ENCODE measurements at regions not wholly inside any gene's neighbourhood (a gene's known extent, or its start where the extent isn't known, plus 50 kb on each side); places are given as distances from the start of the nearest gene placed in this dataset.

- DNase-seq (ENCODE audit: low read depth), result no peak
Measured at GRCh38 chr9:27750566-27750965, 177.3 kb upstream of the C9orf72 start.

DNA sequence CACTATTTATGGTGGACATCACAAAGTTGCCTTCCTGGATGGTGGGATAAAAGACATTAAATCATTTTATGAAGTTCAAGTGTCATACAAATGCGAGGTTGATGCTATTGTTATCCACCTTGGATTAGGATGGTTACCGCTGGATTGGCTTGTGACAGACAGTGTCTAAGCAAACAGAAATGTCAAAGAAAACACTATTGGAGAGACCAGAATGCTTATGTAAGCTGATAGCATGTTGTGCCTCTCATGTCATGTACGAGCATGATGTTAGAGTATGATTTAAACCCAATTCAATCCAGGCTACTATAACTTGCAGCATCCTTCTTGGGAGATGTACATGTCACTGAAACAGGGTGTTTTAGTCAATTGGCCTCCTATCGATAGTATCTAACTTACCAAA, 178.8 kb upstream of the C9orf72 start:
- no peak for DNase-seq (ENCODE audit: low read depth)

- no peak for DNase-seq (ENCODE audit: low read depth)
Measured at GRCh38 chr9:27755846-27756245, 182.6 kb upstream of the C9orf72 start.

GRCh38 chr9:27756418-27756817, 183.1 kb upstream of the C9orf72 start:
- DNase-seq (ENCODE audit: low read depth), result no peak

GRCh38 chr9:27763831-27764230, 190.6 kb upstream of the C9orf72 start:
- DNase-seq (ENCODE audit: low read depth), result no peak

GRCh38 chr9:27765266-27766072, 192.2 kb upstream of the C9orf72 start:
- DNase-seq (ENCODE audit: low read depth), result no peak

DNA sequence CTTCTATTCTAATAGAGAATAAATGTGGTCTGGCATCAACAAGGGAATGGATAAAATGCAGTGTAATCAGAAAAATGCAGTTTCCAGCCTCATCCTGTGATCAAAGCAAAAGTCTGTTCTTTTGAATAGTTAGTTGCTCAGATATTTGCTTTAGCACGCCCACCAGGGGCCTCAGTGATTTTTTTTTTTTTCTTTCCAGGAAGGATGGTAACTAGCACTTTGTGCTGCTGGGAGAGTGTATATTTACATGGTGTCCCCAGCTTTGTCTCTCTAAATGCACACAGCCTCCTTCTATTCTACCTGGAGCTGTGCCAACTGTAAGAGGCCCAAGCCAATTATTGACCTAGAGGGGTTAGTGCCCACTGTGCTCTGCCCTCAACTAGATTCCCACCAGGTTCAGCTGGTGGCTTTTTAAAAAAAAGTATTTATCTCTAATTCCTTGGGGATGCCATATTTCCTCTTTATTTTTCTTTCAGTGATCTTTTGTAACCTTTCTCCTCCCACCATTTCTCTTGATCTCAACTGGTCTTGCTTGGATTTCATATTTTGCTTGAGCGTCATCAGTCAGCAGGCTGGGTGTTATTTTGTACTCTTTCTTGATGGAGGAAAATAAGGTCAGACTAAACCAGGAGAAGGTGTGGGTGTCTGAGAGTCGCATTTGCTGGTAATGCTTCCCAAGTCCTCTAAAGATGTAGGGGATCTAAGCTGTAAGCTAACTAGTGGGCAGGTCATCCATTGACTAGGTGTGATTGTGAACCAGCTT, 193.0 kb upstream of the C9orf72 start:
- no peak for DNase-seq (ENCODE audit: low read depth)

DNA sequence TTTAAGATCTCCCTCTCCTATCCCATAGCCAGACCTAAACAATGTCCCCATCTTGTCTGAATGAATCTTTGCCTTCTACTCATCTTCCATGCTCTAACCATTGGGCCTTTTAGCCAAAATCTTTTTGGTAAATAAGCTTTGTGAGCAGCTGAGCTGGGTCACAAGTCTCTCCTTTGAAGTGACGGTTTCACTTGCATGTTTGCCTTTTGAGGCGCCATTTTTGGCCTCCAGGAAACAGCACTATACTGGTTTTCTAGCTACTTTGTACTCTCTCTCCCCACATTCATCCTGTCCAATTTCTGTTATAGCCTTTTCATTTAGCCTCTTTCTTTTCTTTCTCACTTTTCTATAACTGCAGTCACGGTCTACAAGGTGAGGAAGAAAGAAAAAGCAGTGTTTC, 195.5 kb upstream of the C9orf72 start:
- no peak for DNase-seq (ENCODE audit: low read depth)

- DNase-seq (ENCODE audit: low read depth), result no peak
Measured at GRCh38 chr9:27770541-27770940, 197.3 kb upstream of the C9orf72 start.

GRCh38 chr9:27771803-27772545, 198.7 kb upstream of the C9orf72 start:
- no peak for DNase-seq (ENCODE audit: low read depth)

DNA sequence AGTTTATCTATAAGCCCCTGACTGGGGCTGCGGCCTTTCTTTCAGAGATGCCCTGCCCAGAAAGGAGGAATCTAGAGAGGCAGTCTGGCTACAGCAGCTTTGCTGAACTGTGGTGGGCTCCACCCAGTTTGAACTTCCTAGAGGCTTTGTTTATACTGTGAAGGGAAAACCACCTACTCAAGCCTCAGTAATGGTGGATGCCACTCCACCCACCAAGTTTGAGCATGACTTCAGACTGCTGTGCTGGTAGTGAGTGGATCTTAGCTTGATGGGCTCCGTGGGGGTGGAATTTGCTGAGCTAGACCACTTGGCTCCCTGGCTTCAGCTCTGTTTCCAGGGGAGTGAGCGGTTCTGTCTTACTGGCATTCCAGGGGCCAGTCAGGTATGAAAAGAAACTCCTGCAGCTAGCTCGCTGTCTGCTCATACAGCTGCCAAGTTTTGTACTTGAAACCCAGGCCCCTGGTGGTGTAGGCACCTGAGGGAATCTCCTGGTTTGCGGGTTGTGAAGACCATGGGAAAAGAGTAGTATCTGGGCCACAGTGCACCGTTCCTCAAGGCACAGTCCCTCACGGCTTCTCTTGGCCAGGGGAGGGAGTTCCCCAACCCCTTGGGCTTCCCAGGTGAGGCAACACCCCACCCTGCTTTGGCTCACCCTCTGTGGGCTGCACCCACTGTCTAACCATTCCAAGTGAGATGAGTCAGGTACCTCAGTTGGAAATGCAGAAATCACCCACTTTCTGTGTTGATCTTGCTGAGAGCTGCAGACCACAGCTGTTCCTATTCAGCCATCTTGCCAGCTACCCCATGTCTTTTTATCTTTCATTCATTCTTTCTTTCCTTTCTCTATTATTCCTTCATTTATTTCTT, 211.8 kb upstream of the C9orf72 start:
- DNase-seq (ENCODE audit: low read depth), result no peak

DNA sequence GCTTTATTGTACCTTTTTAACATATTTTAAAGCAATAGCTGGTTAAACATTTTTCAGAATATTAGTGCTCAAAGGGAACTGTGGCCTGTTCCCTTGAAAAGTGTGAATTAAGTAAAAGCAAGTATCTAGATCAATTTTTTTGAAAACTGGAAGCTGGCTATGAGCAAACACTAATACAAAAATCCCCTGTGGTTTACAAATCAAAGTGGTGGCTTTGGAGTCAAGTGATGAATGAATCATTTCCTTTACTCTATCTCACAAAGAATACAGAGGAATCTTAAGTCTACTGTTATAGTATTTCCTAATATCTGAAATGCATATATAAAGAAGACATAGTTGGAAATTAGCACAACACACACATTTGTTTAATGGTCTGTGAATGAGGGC, 212.4 kb upstream of the C9orf72 start:
- DNase-seq (ENCODE audit: low read depth), result no peak

DNA sequence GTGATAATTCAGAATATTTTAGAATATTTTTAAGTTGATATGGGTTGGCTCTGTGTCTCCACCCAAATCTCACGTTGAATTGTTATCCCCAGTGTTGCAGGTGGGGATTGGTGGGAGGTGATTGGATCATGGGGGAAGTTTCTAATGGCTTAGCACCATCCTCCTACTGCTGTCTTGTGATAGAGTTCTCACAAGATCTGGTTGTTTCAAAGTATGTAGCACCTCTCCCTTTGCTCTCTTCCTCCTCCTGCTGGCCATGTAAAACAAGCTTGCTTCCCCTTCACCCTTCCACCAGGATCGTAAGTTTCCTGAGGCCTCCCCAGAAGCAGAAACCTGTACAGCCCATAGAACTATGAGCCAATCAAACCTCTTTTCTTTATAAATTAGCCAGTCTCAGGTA, 214.6 kb upstream of the C9orf72 start:
- no peak for DNase-seq (ENCODE audit: low read depth)

GRCh38 chr9:27791311-27791710, 218.0 kb upstream of the C9orf72 start:
- no peak for DNase-seq (ENCODE audit: low read depth)

GRCh38 chr9:27792971-27793689, 219.8 kb upstream of the C9orf72 start:
- no peak for DNase-seq (ENCODE audit: low read depth)

DNA sequence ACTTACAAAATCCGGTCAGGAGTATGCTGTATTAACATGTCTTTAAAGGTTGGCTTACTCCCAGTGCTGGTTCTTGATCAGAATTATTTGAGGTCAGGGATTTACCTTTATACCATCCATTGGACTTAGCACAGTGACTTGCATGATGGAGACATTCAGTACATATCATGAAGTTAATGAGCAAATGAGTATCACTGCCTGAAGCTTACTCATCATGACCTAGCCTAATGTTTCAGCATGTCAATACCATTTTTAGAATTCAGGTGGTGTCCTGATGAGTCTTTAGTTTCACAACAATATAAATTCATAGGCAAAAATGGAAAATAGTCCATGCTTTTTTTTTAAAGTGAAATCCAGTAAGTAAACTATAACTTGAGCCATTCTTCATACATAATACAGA, 226.0 kb upstream of the C9orf72 start:
- DNase-seq (ENCODE audit: low read depth), result no peak

GRCh38 chr9:27800159-27800558, 226.9 kb upstream of the C9orf72 start:
- no peak for DNase-seq (ENCODE audit: low read depth)

GRCh38 chr9:27800692-27801370, 227.6 kb upstream of the C9orf72 start:
- no peak for DNase-seq (ENCODE audit: low read depth)

GRCh38 chr9:27801545-27801944, 228.3 kb upstream of the C9orf72 start:
- no peak for DNase-seq (ENCODE audit: low read depth)

- no peak for DNase-seq (ENCODE audit: low read depth)
Measured at GRCh38 chr9:27802418-27802817, 229.1 kb upstream of the C9orf72 start.

GRCh38 chr9:27808864-27809263, 235.6 kb upstream of the C9orf72 start:
- no peak for DNase-seq (ENCODE audit: low read depth)
